Neural crest cell (in vitro differentiated cells): ENCODE measurements at regions not wholly inside any gene's neighbourhood (a gene's known extent, or its start where the extent isn't known, plus 50 kb on each side); places are given as distances from the start of the nearest gene placed in this dataset.

ENCODE experiments used
- DNase-seq: peaks from one replicate; pipeline ENCODE4 v3.0.0; 2021; ENCODE audit warnings: low read depth, mixed read lengths, low spot score
- H3K27ac Mint-ChIP-seq: one replicate; pipeline ENCODE4 v1.8.0; 2021; ENCODE audit warnings: mild to moderate bottlenecking, mixed read lengths; ENCODE audit not compliant: unreplicated experiment
- H3K27me3 Mint-ChIP-seq: 2 replicates; pipeline ENCODE4 v1.8.0; 2021; ENCODE audit warnings: low read depth, mild to moderate bottlenecking, mixed read lengths
- H3K36me3 Mint-ChIP-seq: 2 replicates; pipeline ENCODE4 v1.8.0; 2021; ENCODE audit warnings: low read depth, mild to moderate bottlenecking, mixed read lengths
- H3K4me1 Mint-ChIP-seq: 2 replicates; pipeline ENCODE4 v1.8.0; 2021; ENCODE audit warnings: mixed read lengths
- H3K4me3 Mint-ChIP-seq: one replicate; pipeline ENCODE4 v1.8.0; 2021; ENCODE audit warnings: mild to moderate bottlenecking, mixed read lengths
- H3K9me3 Mint-ChIP-seq: 2 replicates; pipeline ENCODE4 v1.8.0; 2021; ENCODE audit warnings: mixed read lengths
- CTCF ChIP-seq: fragments of 200-600 bp; sonication (generic); conservative IDR thresholded peaks from 2 replicates; pipeline ENCODE4 v1.5.0; 2021; ENCODE audit warnings: antibody characterized with exemption, mild to moderate bottlenecking

GRCh38 chr9:85186218-85186585, 516.7 kb downstream of the NTRK2 start:
- Mint-ChIP-seq H3K9me3 (no peaks in the 10 kb centered on the region), H3K4me3 (no peak overlapping the region), H3K27ac (no peak overlapping the region), H3K4me1 (no peaks in the 10 kb centered on the region), H3K36me3 (no peaks in the 10 kb centered on the region), H3K27me3 (no peaks in the 10 kb centered on the region)
- no peak for TF ChIP-seq CTCF
- DNase-seq, result no peak

GRCh38 chr9:85185486-85186217, 516.1 kb downstream of the NTRK2 start:
- no peak for DNase-seq
- Mint-ChIP-seq H3K9me3 (no peaks in the 10 kb centered on the region), H3K4me1 (no peaks in the 10 kb centered on the region), H3K27me3 (no peaks in the 10 kb centered on the region), H3K36me3 (no peaks in the 10 kb centered on the region), H3K4me3 (no peak overlapping the region), H3K27ac (no peak overlapping the region)
- TF ChIP-seq CTCF, result no peak

- Mint-ChIP-seq H3K27ac (no peak overlapping the region), H3K36me3 (no peaks in the 10 kb centered on the region), H3K9me3 (no peaks in the 10 kb centered on the region), H3K4me3 (no peak overlapping the region), H3K4me1 (peaks cover 15% of the 10 kb centered on the region), H3K27me3 (no peaks in the 10 kb centered on the region)
- no peak for TF ChIP-seq CTCF
- no peak for DNase-seq
Measured at GRCh38 chr9:85182383-85182782, 512.9 kb downstream of the NTRK2 start.

- Mint-ChIP-seq H3K9me3 (no peaks in the 10 kb centered on the region), H3K4me3 (peak overlapping the region; percentile 66), H3K4me1 (peaks cover 15% of the 10 kb centered on the region), H3K27ac (no peak overlapping the region), H3K27me3 (no peaks in the 10 kb centered on the region), H3K36me3 (no peaks in the 10 kb centered on the region)
- peak; percentile 2 for DNase-seq
- TF ChIP-seq CTCF, result no peak
Measured at GRCh38 chr9:85178474-85178873, 508.9 kb downstream of the NTRK2 start.

GRCh38 chr9:85173967-85174366, 504.4 kb downstream of the NTRK2 start:
- Mint-ChIP-seq H3K27me3 (no peaks in the 10 kb centered on the region), H3K9me3 (no peaks in the 10 kb centered on the region), H3K27ac (no peak overlapping the region), H3K4me3 (no peak overlapping the region), H3K36me3 (no peaks in the 10 kb centered on the region), H3K4me1 (peaks cover 13% of the 10 kb centered on the region)
- DNase-seq, result no peak
- TF ChIP-seq CTCF, result no peak
